HEK293T (cell line): ENCODE measurements at regions not wholly inside any gene's neighbourhood (a gene's known extent, or its start where the extent isn't known, plus 50 kb on each side); places are given as distances from the start of the nearest gene placed in this dataset.

Experiments used
- CTCF ChIA-PET: fragments of 350-600 bp; formaldehyde crosslinking; extraction: SDS; loops from one replicate; lab custom pipeline; 2021; ENCODE audit warnings: antibody characterized with exemption, inconsistent platforms; lab: Yijun Ruan, JAX
- POLR2A ChIA-PET: fragments of 350-600 bp; formaldehyde crosslinking; extraction: SDS; loops from one replicate; lab custom pipeline; 2020; ENCODE audit warnings: antibody characterized with exemption, inconsistent platforms; lab: Yijun Ruan, JAX
- DNase-seq: peaks from one replicate; pipeline ENCODE4 v3.0.0; 2012; ENCODE audit warnings: mixed read lengths; ENCODE audit errors: extremely low spot score
- ARNT ChIP-seq: fragments of 450-650 bp; IDR thresholded peaks from 2 replicates; pipeline ENCODE4 v1.6.1; 2017; ENCODE audit warnings: mild to moderate bottlenecking
- BHLHE40 ChIP-seq: fragments of 450-650 bp; IDR thresholded peaks from 2 replicates; pipeline ENCODE4 v1.6.1; 2016; ENCODE audit warnings: mild to moderate bottlenecking, moderate library complexity, borderline replicate concordance
- CTBP1 ChIP-seq: fragments of 450-650 bp; IDR thresholded peaks from 2 replicates; pipeline ENCODE4 v1.6.1; 2016; ENCODE audit warnings: borderline replicate concordance
- ELF4 ChIP-seq: fragments of 450-650 bp; IDR thresholded peaks from 2 replicates; pipeline ENCODE4 v1.6.1; 2017; ENCODE audit warnings: antibody characterized with exemption
- FOXA1 ChIP-seq: fragments of 450-650 bp; IDR thresholded peaks from 2 replicates; pipeline ENCODE4 v1.6.1; 2016; ENCODE audit warnings: mild to moderate bottlenecking
- FOXK2 ChIP-seq: fragments of 450-650 bp; IDR thresholded peaks from 2 replicates; pipeline ENCODE4 v1.6.1; 2016; ENCODE audit warnings: mild to moderate bottlenecking
- FOXM1 ChIP-seq: fragments of 450-650 bp; IDR thresholded peaks from 2 replicates; pipeline ENCODE4 v1.6.1; 2017; ENCODE audit warnings: mild to moderate bottlenecking, borderline replicate concordance
- HDGF ChIP-seq: fragments of 450-650 bp; IDR thresholded peaks from 2 replicates; pipeline ENCODE4 v1.6.1; 2017; ENCODE audit warnings: antibody characterized with exemption, borderline replicate concordance
- L3MBTL2 ChIP-seq: fragments of 450-650 bp; conservative IDR thresholded peaks from 2 replicates; pipeline ENCODE4 v1.6.1; 2016; ENCODE audit warnings: mild to moderate bottlenecking
- LEF1 ChIP-seq: fragments of 450-650 bp; IDR thresholded peaks from 2 replicates; pipeline ENCODE4 v1.6.1; 2017; ENCODE audit warnings: mild to moderate bottlenecking, borderline replicate concordance
- NFRKB ChIP-seq: fragments of 450-650 bp; IDR thresholded peaks from 2 replicates; pipeline ENCODE4 v1.6.1; 2016; ENCODE audit warnings: mild to moderate bottlenecking, moderate library complexity
- PKNOX1 ChIP-seq: fragments of 450-650 bp; IDR thresholded peaks from 2 replicates; pipeline ENCODE4 v1.6.1; 2016
- SP1 ChIP-seq: fragments of 450-650 bp; IDR thresholded peaks from 2 replicates; pipeline ENCODE4 v1.6.1; 2017
- SUZ12 ChIP-seq: fragments of 450-650 bp; IDR thresholded peaks from 2 replicates; pipeline ENCODE4 v1.6.1; 2016; ENCODE audit warnings: mild to moderate bottlenecking
- TARDBP ChIP-seq: fragments of 450-650 bp; IDR thresholded peaks from 2 replicates; pipeline ENCODE4 v1.6.1; 2016
- ZNF384 ChIP-seq: fragments of 450-650 bp; IDR thresholded peaks from 2 replicates; pipeline ENCODE4 v1.6.1; 2016

- no peak for DNase-seq
- ChIA-PET CTCF (no interaction called here), POLR2A (no interaction called here)
- no peak for TF ChIP-seq FOXA1
- TF ChIP-seq BHLHE40, result no peak
- TF ChIP-seq ELF4, result no peak
- no peak for TF ChIP-seq LEF1
- TF ChIP-seq NFRKB, result no peak
- TF ChIP-seq TARDBP, result no peak
- no peak for TF ChIP-seq CTBP1
These were observed 93.8 kb downstream of the ARL4C start for GRCh38 chr2:234403074-234403473.

GRCh38 chr2:234401426-234401825 lies 95.5 kb downstream of the ARL4C start:
- DNase-seq, result no peak
- POLR2A ChIA-PET, result no interaction called here
- TF ChIP-seq SUZ12 (no peak), TARDBP (no peak), PKNOX1 (no peak), FOXK2 (no peak), ARNT (no peak), HDGF (no peak), FOXM1 (no peak), NFRKB (no peak)
- CTCF ChIA-PET, result no interaction called here

- TF ChIP-seq PKNOX1, result no peak
- no peak for TF ChIP-seq LEF1
- TF ChIP-seq L3MBTL2, result no peak
- no peak for TF ChIP-seq BHLHE40
- no peak for TF ChIP-seq HDGF
- TF ChIP-seq FOXA1, result no peak
- TF ChIP-seq CTBP1, result no peak
- TF ChIP-seq NFRKB, result no peak
- TF ChIP-seq FOXM1, result no peak
- TF ChIP-seq SP1, result no peak
- no peak for TF ChIP-seq ARNT
- TF ChIP-seq ELF4, result no peak
- ChIA-PET POLR2A (no interaction called here), CTCF (no interaction called here)
- DNase-seq, result no peak
These were observed 97.2 kb downstream of the ARL4C start for GRCh38 chr2:234399451-234400246.

- ChIA-PET POLR2A (no interaction called here), CTCF (interaction anchor here (0.6 kb wide), 1 partner anchor 15 kb away, joined by 5 read pairs; no protein-coding TSS in a partner anchor)
- DNase-seq, result no peak
- TF ChIP-seq L3MBTL2 (no peak), TARDBP (no peak), BHLHE40 (no peak), ELF4 (no peak)
These were observed 98.3 kb downstream of the ARL4C start for GRCh38 chr2:234398531-234398930.

- POLR2A ChIA-PET, result no interaction called here
- TF ChIP-seq SUZ12 (no peak), TARDBP (no peak), CTBP1 (no peak), LEF1 (no peak)
- DNase-seq, result no peak
- CTCF ChIA-PET, result no interaction called here
These were observed 100.9 kb downstream of the ARL4C start for GRCh38 chr2:234395891-234396420.

GRCh38 chr2:234394450-234394849 lies 102.4 kb downstream of the ARL4C start:
- no peak for DNase-seq
- ChIA-PET CTCF (no interaction called here), POLR2A (no interaction called here)
- TF ChIP-seq LEF1, result no peak
- TF ChIP-seq NFRKB, result no peak
- TF ChIP-seq FOXA1, result no peak
- no peak for TF ChIP-seq FOXK2

GRCh38 chr2:234393354-234393753 lies 103.5 kb downstream of the ARL4C start:
- POLR2A ChIA-PET, result no interaction called here
- DNase-seq, result no peak
- CTCF ChIA-PET, result no interaction called here
- no peak for TF ChIP-seq FOXA1
- no peak for TF ChIP-seq BHLHE40
- no peak for TF ChIP-seq FOXM1
- no peak for TF ChIP-seq LEF1
- no peak for TF ChIP-seq PKNOX1
- no peak for TF ChIP-seq ARNT
- no peak for TF ChIP-seq NFRKB
- no peak for TF ChIP-seq TARDBP
- no peak for TF ChIP-seq CTBP1
- TF ChIP-seq SUZ12, result no peak
- no peak for TF ChIP-seq ZNF384
- no peak for TF ChIP-seq SP1
- TF ChIP-seq L3MBTL2, result no peak
- TF ChIP-seq HDGF, result no peak
- TF ChIP-seq ELF4, result no peak
- no peak for TF ChIP-seq FOXK2
